OCI-LY7 (cell line): ENCODE measurements at regions not wholly inside any gene's neighbourhood (a gene's known extent, or its start where the extent isn't known, plus 50 kb on each side); places are given as distances from the start of the nearest gene placed in this dataset.

Experiments used
- BruUV-seq: library from RNA; stranded (reverse); fragments of 400-500 nt; replicated peaks from 2 replicates; lab custom pipeline; 2021; lab: Mats Ljungman, UMichigan
- CTCF ChIA-PET: fragments of 300-600 bp; sonication (Branson Sonifier 250); formaldehyde crosslinking; loops from one replicate; lab custom pipeline; 2022; ENCODE audit warnings: antibody characterized with exemption; ENCODE audit not compliant: unreplicated experiment; lab: Charles Lee
- POLR2A ChIA-PET: fragments of 300-600 bp; sonication (Branson Sonifier 250); formaldehyde crosslinking; loops from one replicate; lab custom pipeline; 2022; ENCODE audit warnings: antibody characterized with exemption; lab: Charles Lee
- DNase-seq: peaks from one replicate; pipeline ENCODE4 v3.0.0-alpha.2; 2015; ENCODE audit warnings: low spot score
- H2AFZ ChIP-seq: fragments of 200-600 bp; sonication (generic), shearing (Covaris generic); 2 replicates; pipeline ENCODE4 v1.6.1; 2014; ENCODE audit warnings: mild to moderate bottlenecking, antibody characterized with exemption, low read length, moderate library complexity
- H3K27ac ChIP-seq: fragments of 200-600 bp; sonication (generic); 2 replicates; pipeline ENCODE4 v1.5.1; 2014; ENCODE audit warnings: mixed run types, low read depth, mild to moderate bottlenecking, moderate library complexity, low read length, inconsistent platforms; ENCODE audit not compliant: poor library complexity, severe bottlenecking
- H3K36me3 ChIP-seq: fragments of 200-600 bp; sonication (generic); 2 replicates; pipeline ENCODE4 v1.6.1; 2014; ENCODE audit warnings: mild to moderate bottlenecking, antibody characterized with exemption, low read length, moderate library complexity, mixed read lengths; ENCODE audit not compliant: insufficient read depth
- H3K4me1 ChIP-seq: fragments of 200-600 bp; sonication (generic); 2 replicates; pipeline ENCODE4 v1.5.1; 2014; ENCODE audit warnings: mild to moderate bottlenecking, low read length; ENCODE audit not compliant: insufficient read depth, poor library complexity, severe bottlenecking
- H3K4me2 ChIP-seq: fragments of 200-600 bp; sonication (generic); 2 replicates; pipeline ENCODE4 v1.6.1; 2014; ENCODE audit warnings: mild to moderate bottlenecking, low read length
- H3K4me3 ChIP-seq: fragments of 200-600 bp; sonication (generic); 2 replicates; pipeline ENCODE4 v1.5.1; 2014; ENCODE audit warnings: mild to moderate bottlenecking, low read depth, low read length; ENCODE audit not compliant: poor library complexity, severe bottlenecking
- H3K79me2 ChIP-seq: fragments of 200-600 bp; sonication (generic); 2 replicates; pipeline ENCODE4 v1.6.1; 2016; ENCODE audit warnings: low read depth, mild to moderate bottlenecking, low read length, moderate library complexity, mixed read lengths; ENCODE audit not compliant: insufficient read depth
- H3K9me2 ChIP-seq: fragments of 200-600 bp; sonication (generic); 2 replicates; pipeline ENCODE4 v1.6.1; 2016; ENCODE audit warnings: mild to moderate bottlenecking, low read length, mixed read lengths; ENCODE audit not compliant: insufficient read depth
- H3K9me3 ChIP-seq: fragments of 200-600 bp; sonication (generic); 2 replicates; pipeline ENCODE4 v1.6.1; 2014; ENCODE audit warnings: mild to moderate bottlenecking, mixed run types, low read length, mixed read lengths
- H4K20me1 ChIP-seq: fragments of 200-600 bp; sonication (generic); 2 replicates; pipeline ENCODE4 v1.6.1; 2014; ENCODE audit warnings: mild to moderate bottlenecking, antibody characterized with exemption, low read length, moderate library complexity, mixed read lengths; ENCODE audit not compliant: insufficient read depth
- EZH2phosphoT487 ChIP-seq: fragments of 200-600 bp; sonication (generic); IDR thresholded peaks from 2 replicates; pipeline ENCODE4 v1.6.1; 2018; ENCODE audit warnings: low read depth, borderline replicate concordance, mild to moderate bottlenecking, mixed run types, antibody characterized with exemption, low read length, moderate library complexity, mixed read lengths
- intact Hi-C: fragments of 100-400 bp; cut with micrococcal nuclease; formaldehyde crosslinking; loops from one replicate; pipeline ENCODE4 v1.10.0; 2022; ENCODE audit not compliant: unreplicated experiment
- TF ChIP-seq, protein P1 (sequence below): fragments of 200-600 bp; sonication (generic); conservative IDR thresholded peaks from 2 replicates; pipeline ENCODE4 v1.5.1; 2014; ENCODE audit warnings: mild to moderate bottlenecking, antibody characterized with exemption, low read length, moderate library complexity, mixed read lengths

DNA sequence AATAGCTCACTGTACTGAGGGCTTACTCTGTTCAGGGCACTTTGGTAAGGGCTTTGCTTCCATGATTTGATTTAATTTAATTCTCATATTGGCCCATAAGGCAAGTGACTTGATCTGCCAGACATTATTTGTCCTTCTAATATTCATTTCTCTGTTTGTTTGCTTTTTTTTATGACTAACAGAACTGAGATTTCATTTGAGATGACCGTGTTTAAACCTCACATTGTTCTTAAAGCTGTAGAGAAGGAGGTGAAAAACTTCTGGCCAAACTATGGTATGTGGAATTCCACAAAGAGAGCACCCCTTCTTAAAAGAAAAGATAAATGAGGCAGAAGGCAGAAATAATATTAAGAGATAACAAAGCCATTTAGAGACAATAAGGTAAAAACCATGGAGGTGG is 775.6 kb upstream of the ACO1 start:
- no peak overlapping the region for H2AFZ ChIP-seq
- ChIA-PET CTCF (no interaction called here), POLR2A (no interaction called here)
- no peak overlapping the region for H3K4me2 ChIP-seq
- no peaks in the 10 kb centered on the region for H3K36me3 ChIP-seq
- no peaks in the 10 kb centered on the region for H3K4me1 ChIP-seq
- TF ChIP-seq EZH2phosphoT487, result no peak
- TF ChIP-seq, protein P1, sequence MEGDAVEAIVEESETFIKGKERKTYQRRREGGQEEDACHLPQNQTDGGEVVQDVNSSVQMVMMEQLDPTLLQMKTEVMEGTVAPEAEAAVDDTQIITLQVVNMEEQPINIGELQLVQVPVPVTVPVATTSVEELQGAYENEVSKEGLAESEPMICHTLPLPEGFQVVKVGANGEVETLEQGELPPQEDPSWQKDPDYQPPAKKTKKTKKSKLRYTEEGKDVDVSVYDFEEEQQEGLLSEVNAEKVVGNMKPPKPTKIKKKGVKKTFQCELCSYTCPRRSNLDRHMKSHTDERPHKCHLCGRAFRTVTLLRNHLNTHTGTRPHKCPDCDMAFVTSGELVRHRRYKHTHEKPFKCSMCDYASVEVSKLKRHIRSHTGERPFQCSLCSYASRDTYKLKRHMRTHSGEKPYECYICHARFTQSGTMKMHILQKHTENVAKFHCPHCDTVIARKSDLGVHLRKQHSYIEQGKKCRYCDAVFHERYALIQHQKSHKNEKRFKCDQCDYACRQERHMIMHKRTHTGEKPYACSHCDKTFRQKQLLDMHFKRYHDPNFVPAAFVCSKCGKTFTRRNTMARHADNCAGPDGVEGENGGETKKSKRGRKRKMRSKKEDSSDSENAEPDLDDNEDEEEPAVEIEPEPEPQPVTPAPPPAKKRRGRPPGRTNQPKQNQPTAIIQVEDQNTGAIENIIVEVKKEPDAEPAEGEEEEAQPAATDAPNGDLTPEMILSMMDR, result no peak
- no peaks in the 10 kb centered on the region for H3K79me2 ChIP-seq
- H3K27ac ChIP-seq, result no peak overlapping the region
- DNase-seq, result no peak
- intact Hi-C loops, result no loop called here
- no peak overlapping the region for H3K4me3 ChIP-seq
- BruUV-seq, result no TSS peak
- no peaks in the 10 kb centered on the region for H4K20me1 ChIP-seq
- no peaks in the 10 kb centered on the region for H3K9me2 ChIP-seq
- no peaks in the 10 kb centered on the region for H3K9me3 ChIP-seq

DNA sequence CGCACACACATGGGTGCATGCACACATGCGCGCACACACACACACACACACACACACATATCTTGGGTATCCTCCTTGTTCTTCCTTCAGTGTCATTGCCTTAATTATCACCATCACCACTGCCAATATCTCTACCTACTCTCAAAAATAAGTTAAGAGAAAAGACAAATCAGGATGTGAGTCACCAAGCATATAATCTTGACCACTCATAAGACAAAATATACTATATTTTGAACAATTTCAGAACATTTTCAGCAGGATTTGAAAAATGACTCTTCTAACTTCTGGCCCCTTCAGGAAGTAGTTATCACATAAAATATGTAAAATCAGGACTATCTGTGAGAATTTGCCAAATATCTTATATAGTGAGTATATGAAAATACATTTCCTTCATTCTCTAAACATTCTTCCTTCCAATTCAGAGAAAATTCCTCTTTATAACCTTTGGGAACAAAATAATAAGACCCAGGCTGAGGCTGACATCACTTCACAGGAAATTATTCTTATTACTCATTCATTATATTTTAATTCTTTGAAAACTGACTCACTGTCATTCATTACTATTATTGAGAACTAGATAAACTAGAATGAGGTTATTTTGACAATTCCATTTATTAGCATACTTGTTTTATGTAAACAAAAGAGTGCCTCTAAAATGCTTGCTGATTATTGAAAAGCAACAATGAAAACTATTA is 772.0 kb upstream of the ACO1 start:
- ChIA-PET POLR2A (no interaction called here), CTCF (no interaction called here)
- intact Hi-C loops, result no loop called here
- no peak overlapping the region for H2AFZ ChIP-seq
- no peaks in the 10 kb centered on the region for H4K20me1 ChIP-seq
- no peak overlapping the region for H3K4me3 ChIP-seq
- H3K9me3 ChIP-seq, result no peaks in the 10 kb centered on the region
- no peak for DNase-seq
- no peaks in the 10 kb centered on the region for H3K4me1 ChIP-seq
- H3K79me2 ChIP-seq, result no peaks in the 10 kb centered on the region
- H3K27ac ChIP-seq, result no peak overlapping the region
- no peaks in the 10 kb centered on the region for H3K36me3 ChIP-seq
- no peak overlapping the region for H3K4me2 ChIP-seq
- no TSS peak for BruUV-seq
- TF ChIP-seq, protein P1, result no peak
- no peak for TF ChIP-seq EZH2phosphoT487
- no peaks in the 10 kb centered on the region for H3K9me2 ChIP-seq

DNA sequence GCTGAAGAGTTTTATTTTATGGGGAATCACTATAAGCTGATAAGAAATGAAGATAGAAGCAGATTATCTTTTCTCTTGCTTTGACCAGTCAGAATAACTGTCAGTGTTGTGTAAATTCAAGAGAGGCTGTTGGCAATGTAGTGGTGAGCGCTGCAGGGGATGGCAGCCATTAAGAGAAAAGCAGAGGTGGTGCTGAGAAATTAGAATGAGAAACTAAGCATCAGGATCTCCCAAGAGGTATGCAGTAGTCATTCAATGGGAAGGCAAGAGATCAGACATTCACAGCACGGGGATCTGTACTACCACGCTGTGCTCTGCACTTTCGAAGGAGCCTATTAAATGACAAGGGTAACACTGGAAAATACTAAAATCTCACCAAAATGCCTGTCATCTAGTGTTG is 768.5 kb upstream of the ACO1 start:
- Histone ChIP-seq H3K4me2 (no peak overlapping the region), H3K36me3 (no peaks in the 10 kb centered on the region), H3K9me2 (no peaks in the 10 kb centered on the region), H2AFZ (no peak overlapping the region), H3K79me2 (no peaks in the 10 kb centered on the region), H4K20me1 (no peaks in the 10 kb centered on the region), H3K9me3 (no peaks in the 10 kb centered on the region), H3K4me3 (no peak overlapping the region), H3K27ac (no peak overlapping the region), H3K4me1 (no peaks in the 10 kb centered on the region)
- no TSS peak for BruUV-seq
- TF ChIP-seq EZH2phosphoT487, result no peak
- TF ChIP-seq, protein P1, result no peak
- intact Hi-C loops, result no loop called here
- ChIA-PET POLR2A (no interaction called here), CTCF (no interaction called here)
- no peak for DNase-seq
